ENCODE measurements at regions not wholly inside any gene's neighbourhood (a gene's known extent, or its start where the extent isn't known, plus 50 kb on each side); places are given as distances from the start of the nearest gene placed in this dataset.

DNA sequence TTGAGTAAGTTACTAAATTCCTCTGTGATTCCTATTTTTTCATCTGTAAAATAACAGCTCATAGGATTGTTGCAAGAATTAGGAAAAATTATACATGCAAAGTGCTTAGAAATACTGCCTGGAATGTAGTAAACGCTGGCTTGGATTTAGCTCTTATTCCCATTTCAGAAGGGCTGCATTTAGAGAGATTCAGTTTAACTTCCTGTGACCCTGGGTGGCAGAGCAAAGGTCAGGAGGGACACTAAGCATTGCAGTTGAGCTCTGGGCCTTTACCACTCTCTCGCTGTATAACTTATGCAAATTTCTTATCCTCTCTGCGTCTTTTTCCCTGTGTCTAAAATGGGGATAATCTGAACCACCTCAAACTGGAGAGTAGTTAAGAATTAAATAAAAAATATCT lies 241.0 kb upstream of the POU3F1 start:
- TF ChIP-seq, protein P1, sequence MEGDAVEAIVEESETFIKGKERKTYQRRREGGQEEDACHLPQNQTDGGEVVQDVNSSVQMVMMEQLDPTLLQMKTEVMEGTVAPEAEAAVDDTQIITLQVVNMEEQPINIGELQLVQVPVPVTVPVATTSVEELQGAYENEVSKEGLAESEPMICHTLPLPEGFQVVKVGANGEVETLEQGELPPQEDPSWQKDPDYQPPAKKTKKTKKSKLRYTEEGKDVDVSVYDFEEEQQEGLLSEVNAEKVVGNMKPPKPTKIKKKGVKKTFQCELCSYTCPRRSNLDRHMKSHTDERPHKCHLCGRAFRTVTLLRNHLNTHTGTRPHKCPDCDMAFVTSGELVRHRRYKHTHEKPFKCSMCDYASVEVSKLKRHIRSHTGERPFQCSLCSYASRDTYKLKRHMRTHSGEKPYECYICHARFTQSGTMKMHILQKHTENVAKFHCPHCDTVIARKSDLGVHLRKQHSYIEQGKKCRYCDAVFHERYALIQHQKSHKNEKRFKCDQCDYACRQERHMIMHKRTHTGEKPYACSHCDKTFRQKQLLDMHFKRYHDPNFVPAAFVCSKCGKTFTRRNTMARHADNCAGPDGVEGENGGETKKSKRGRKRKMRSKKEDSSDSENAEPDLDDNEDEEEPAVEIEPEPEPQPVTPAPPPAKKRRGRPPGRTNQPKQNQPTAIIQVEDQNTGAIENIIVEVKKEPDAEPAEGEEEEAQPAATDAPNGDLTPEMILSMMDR (IDR thresholded peaks at IDR 0.05; ENCODE audit: low read depth, low read length) = no peak
- no peak for DNase-seq (ENCODE audit: extremely low read depth, low read depth)

DNA sequence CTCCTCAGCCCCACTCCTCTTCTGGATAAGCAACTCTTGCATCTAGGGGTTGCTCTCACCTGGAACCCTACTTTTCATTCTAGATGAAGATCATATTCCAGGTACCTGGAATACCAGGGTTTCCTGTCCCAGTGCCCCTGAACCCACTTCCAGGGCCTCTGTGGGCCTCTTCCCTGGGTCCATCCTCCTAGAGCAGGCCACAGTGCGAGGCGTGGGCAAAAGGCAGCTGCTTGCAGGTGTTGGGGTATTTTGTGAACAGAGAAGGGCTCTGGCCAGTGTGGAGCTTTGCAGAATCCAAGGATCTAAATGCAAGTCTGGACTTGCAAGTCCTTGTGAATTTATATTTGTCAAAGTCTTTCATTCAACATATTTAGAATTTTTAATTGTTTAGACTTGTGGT lies 240.4 kb upstream of the POU3F1 start:
- DNase-seq (ENCODE audit: extremely low read depth, low read depth) = no peak
- TF ChIP-seq, protein P1 (IDR thresholded peaks at IDR 0.05; ENCODE audit: low read depth, low read length) = no peak

DNA sequence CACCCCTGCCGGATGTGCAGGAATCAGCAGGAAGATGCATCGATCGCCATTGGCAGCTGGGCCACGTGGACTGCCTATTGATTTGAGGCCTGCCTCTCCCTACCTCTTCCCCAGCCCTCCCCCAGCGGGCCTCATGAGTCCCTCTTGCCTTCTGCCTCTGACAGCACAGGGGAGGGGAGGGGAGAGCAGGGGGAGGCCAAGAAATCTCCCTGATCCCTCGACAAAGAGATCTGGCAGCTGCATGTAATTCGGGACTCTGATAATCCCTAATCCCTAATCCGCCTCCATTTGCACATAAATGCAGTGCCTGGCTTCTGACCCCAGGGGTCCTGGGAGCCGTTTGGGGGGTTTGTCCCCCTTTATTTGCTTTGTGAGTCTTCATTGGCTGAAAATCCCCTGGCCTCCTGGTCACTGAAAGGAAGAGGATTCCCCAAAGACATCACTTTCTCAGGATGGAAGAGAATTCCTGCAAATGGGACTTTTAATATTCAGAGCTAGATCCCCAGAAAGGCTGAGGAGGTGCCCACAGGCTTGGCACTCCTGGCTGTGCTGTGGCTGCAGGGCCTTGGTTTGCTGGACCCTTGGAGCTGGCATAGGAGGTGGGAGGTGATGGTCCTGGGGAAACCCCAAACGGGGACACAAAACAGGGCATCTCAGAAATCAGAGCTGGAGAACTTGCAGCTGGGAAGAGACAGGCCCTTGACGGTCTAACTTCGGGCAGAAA lies 239.4 kb upstream of the POU3F1 start:
- DNase-seq (ENCODE audit: extremely low read depth, low read depth) = no peak
- TF ChIP-seq, protein P1 (IDR thresholded peaks at IDR 0.05; ENCODE audit: low read depth, low read length) = no peak

DNA sequence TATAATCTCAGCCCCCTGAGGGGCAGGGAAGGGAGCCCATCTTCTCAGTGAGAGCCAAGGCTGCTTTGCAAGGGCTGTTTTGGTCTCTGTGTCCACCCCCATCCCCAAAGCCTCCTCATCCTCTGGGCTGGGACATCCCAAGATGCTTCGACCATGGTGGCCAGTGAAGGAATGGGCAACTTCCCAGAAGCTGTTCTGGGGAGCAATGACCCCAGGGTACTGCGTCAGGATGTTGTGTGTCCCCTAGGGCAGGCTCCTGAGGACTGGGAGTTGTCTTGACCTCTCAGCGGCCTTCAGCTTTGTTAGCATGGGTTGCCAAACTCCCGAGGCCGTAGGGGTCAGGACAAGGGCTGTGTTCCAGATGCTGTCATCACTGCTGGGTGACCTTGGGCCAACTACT lies 238.4 kb upstream of the POU3F1 start:
- TF ChIP-seq, protein P1 (IDR thresholded peaks at IDR 0.05; ENCODE audit: low read depth, low read length) = no peak
- no peak for DNase-seq (ENCODE audit: extremely low read depth, low read depth)

DNA sequence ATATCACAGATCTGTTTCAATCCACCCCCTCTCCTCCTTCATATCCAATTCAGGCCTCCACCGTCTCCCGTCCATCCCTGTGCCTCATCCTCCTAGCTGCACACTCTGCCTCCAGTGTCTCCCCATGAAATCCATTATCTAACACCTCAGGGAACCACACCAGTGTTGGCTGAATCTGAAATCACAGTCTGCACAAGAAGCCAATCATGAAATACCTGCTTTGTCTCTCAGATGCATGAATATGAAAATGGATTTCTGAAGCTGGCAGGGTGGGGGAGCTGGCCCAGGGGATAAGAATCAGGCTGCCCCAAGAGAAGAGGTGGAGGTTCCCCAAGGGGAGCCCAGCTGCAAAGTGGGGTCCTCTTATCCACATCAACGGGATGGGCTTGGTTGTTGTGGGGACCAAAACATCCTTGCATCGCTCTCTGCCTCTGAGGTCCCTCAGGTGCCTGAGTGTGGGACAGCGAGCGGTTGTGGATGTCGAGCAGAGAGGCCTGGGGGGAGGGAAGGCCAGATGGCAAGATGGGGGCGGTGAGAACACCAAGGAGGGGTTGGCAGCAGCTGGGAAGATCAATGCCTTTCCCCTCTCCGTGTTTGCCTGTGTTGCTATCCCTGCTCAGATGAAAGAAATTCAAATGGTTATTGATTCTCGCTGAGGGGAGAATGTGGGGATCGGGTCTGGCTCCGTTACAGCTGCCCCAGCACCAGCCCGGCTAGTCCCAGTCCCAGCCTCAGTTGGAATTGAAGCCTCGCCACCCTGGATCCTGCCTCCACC lies 237.3 kb upstream of the POU3F1 start:
- TF ChIP-seq, protein P1 (IDR thresholded peaks at IDR 0.05; ENCODE audit: low read depth, low read length) = no peak
- no peak for DNase-seq (ENCODE audit: extremely low read depth, low read depth)

DNA sequence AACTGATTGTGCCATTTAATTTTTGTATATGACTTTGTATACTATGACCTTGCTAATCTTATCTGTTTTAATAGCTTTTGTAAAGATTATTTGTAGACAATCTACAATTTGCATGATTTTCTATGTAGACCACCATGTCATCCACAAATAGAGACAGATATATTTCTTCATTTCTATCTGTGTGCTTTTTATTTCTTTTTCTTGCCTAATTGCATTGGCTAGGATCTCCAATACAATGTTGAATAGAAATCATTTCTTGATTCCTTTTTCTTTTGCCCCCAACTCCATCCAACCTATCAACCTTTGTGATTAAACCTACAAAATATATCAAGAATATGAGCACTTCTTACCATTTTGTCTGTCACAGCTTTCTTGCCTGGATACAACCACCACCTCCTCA lies 232.6 kb upstream of the POU3F1 start:
- TF ChIP-seq, protein P1 (IDR thresholded peaks at IDR 0.05; ENCODE audit: low read depth, low read length) = no peak
- no peak for DNase-seq (ENCODE audit: extremely low read depth, low read depth)

DNA sequence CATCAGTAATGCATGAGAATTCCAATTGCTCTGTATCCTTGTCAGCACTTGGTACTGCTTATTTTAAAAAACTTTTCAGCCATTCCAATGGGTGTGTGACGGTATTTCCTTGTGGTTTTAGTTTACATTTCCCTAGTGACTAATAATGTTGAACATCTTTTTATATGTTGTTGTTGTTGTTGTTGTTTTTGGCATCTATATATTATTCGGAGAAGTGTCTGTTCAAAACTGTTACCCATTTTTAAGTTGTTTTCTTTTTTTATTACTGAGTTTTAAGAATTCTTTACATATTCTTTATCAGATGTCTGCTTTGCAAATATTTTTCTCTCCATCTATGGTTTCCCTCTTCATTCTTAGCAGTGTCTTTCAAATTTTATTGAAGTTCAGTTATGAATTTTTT lies 231.1 kb upstream of the POU3F1 start:
- no peak for DNase-seq (ENCODE audit: extremely low read depth, low read depth)
- TF ChIP-seq, protein P1 (IDR thresholded peaks at IDR 0.05; ENCODE audit: low read depth, low read length) = no peak

Data from AG09319 (cell line).